Hepatocyte (in vitro differentiated cells): ENCODE measurements at regions not wholly inside any gene's neighbourhood (a gene's known extent, or its start where the extent isn't known, plus 50 kb on each side); places are given as distances from the start of the nearest gene placed in this dataset.
"Not testable (repeated sequence)": the region's sequence is repeated elsewhere in the genome, so short reads cannot be mapped to it uniquely, and the experiment has no call there.

ENCODE experiments used
- DNase-seq: peaks from one replicate; pipeline ENCODE4 v3.0.0-alpha.2; 2016; ENCODE audit warnings: low spot score
- H2AFZ ChIP-seq: fragments of 200-600 bp; sonication (generic); 2 replicates; pipeline ENCODE4 v1.6.0; 2016; ENCODE audit warnings: antibody characterized with exemption, mild to moderate bottlenecking
- H3K27ac ChIP-seq: fragments of 200-600 bp; sonication (generic); 2 replicates; pipeline ENCODE4 v1.5.1; 2016; ENCODE audit warnings: mild to moderate bottlenecking
- H3K27me3 ChIP-seq: fragments of 200-600 bp; sonication (generic); 2 replicates; pipeline ENCODE4 v1.6.1; 2016
- H3K36me3 ChIP-seq: fragments of 200-600 bp; sonication (generic); replicated peaks from 2 replicates; pipeline ENCODE4 v1.5.1; 2016; ENCODE audit warnings: low read depth; ENCODE audit not compliant: insufficient read depth
- H3K4me1 ChIP-seq: fragments of 200-600 bp; sonication (generic); 2 replicates; pipeline ENCODE4 v1.5.1; 2016; ENCODE audit warnings: mild to moderate bottlenecking, moderate library complexity; ENCODE audit not compliant: insufficient read depth
- H3K4me2 ChIP-seq: fragments of 200-600 bp; sonication (generic); 2 replicates; pipeline ENCODE4 v1.6.0; 2016
- H3K4me3 ChIP-seq: fragments of 200-600 bp; sonication (generic); 2 replicates; pipeline ENCODE4 v1.5.1; 2016; ENCODE audit warnings: mild to moderate bottlenecking
- H3K79me2 ChIP-seq: fragments of 200-600 bp; sonication (generic); 2 replicates; pipeline ENCODE4 v1.6.0; 2017; ENCODE audit warnings: mild to moderate bottlenecking
- H3K9me2 ChIP-seq: fragments of 200-600 bp; sonication (generic); replicated peaks from 2 replicates; pipeline ENCODE4 v1.6.0; 2017; ENCODE audit warnings: mild to moderate bottlenecking; ENCODE audit not compliant: insufficient read depth
- H3K9me3 ChIP-seq: fragments of 200-600 bp; sonication (generic); 2 replicates; pipeline ENCODE4 v1.5.1; 2016; ENCODE audit warnings: low read depth, mild to moderate bottlenecking
- H4K20me1 ChIP-seq: fragments of 200-600 bp; sonication (generic); 2 replicates; pipeline ENCODE4 v1.6.0; 2016; ENCODE audit warnings: mild to moderate bottlenecking; ENCODE audit not compliant: insufficient read depth, poor library complexity, severe bottlenecking
- CTCF ChIP-seq: fragments of 200-600 bp; sonication (generic); IDR thresholded peaks from 2 replicates; pipeline ENCODE4 v1.5.1; 2016; ENCODE audit warnings: antibody characterized with exemption, mild to moderate bottlenecking; ENCODE audit not compliant: poor library complexity
- EZH2 ChIP-seq: fragments of 200-600 bp; sonication (generic); IDR thresholded peaks from 2 replicates; pipeline ENCODE4 v1.6.1; 2016; ENCODE audit warnings: antibody characterized with exemption, mild to moderate bottlenecking, borderline replicate concordance
- EZH2phosphoT487 ChIP-seq: fragments of 200-600 bp; sonication (generic); IDR thresholded peaks from one replicate; pipeline ENCODE4 v1.6.1; 2018; ENCODE audit warnings: antibody characterized with exemption, mild to moderate bottlenecking, low read depth, moderate library complexity; ENCODE audit not compliant: unreplicated experiment, severe bottlenecking
- WGBS: methylation state at CpG from one replicate; pipeline ENCODE4 v1.1.6; 2016; ENCODE audit warnings: low lambda C conversion rate; ENCODE audit errors: missing lambda C conversion rate; 5-methylcytosine and 5-hydroxymethylcytosine counted together

- H4K20me1 ChIP-seq, result no peaks in the 10 kb centered on the region
- no peaks in the 10 kb centered on the region for H3K9me3 ChIP-seq
- no peak overlapping the region for H2AFZ ChIP-seq
- WGBS, result 98% methylated on average over 2 of the region's 2 CpGs
- no peaks in the 10 kb centered on the region for H3K79me2 ChIP-seq
- DNase-seq, result no peak
- no peak overlapping the region for H3K4me2 ChIP-seq
- H3K27ac ChIP-seq, result no peak overlapping the region
- no peak overlapping the region for H3K4me3 ChIP-seq
- no peaks in the 10 kb centered on the region for H3K36me3 ChIP-seq
- TF ChIP-seq CTCF (no peak), EZH2phosphoT487 (no peak), EZH2 (no peak)
- H3K4me1 ChIP-seq, result no peaks in the 10 kb centered on the region
- H3K9me2 ChIP-seq, result no peaks in the 10 kb centered on the region
- H3K27me3 ChIP-seq, result no peaks in the 10 kb centered on the region
These were observed 407.5 kb downstream of the SPRY2 start for GRCh38 chr13:79933389-79933788.

- TF ChIP-seq EZH2phosphoT487 (no peak), EZH2 (no peak), CTCF (no peak)
- no peaks in the 10 kb centered on the region for H3K9me3 ChIP-seq
- H3K4me1 ChIP-seq, result no peaks in the 10 kb centered on the region
- no peak for DNase-seq
- H3K4me2 ChIP-seq, result no peak overlapping the region
- no peak overlapping the region for H3K4me3 ChIP-seq
- no peak overlapping the region for H2AFZ ChIP-seq
- no peaks in the 10 kb centered on the region for H4K20me1 ChIP-seq
- 75% methylated on average over 2 of the region's 2 CpGs for WGBS
- no peaks in the 10 kb centered on the region for H3K27me3 ChIP-seq
- H3K36me3 ChIP-seq, result no peaks in the 10 kb centered on the region
- H3K27ac ChIP-seq, result no peak overlapping the region
- H3K9me2 ChIP-seq, result no peaks in the 10 kb centered on the region
- no peaks in the 10 kb centered on the region for H3K79me2 ChIP-seq
These were observed 408.4 kb downstream of the SPRY2 start for GRCh38 chr13:79932556-79932955.

GRCh38 chr13:79923973-79924556, 416.9 kb downstream of the SPRY2 start:
- not testable (repeated sequence) for H3K79me2 ChIP-seq, H3K9me2 ChIP-seq, H3K4me3 ChIP-seq, H4K20me1 ChIP-seq, DNase-seq, H3K4me1 ChIP-seq, H3K27me3 ChIP-seq, H3K36me3 ChIP-seq, H3K27ac ChIP-seq, H3K4me2 ChIP-seq, H2AFZ ChIP-seq, H3K9me3 ChIP-seq
- WGBS, result 96% methylated on average over 1 of the region's 1 CpG

GRCh38 chr13:79919091-79919490, 421.8 kb downstream of the SPRY2 start:
- no peak for DNase-seq
- Histone ChIP-seq H3K79me2 (no peaks in the 10 kb centered on the region), H3K9me3 (peaks cover under 1% of the 10 kb centered on the region), H3K4me2 (no peak overlapping the region), H3K27me3 (no peaks in the 10 kb centered on the region), H3K9me2 (no peaks in the 10 kb centered on the region), H3K4me3 (no peak overlapping the region), H3K36me3 (no peaks in the 10 kb centered on the region), H3K27ac (no peak overlapping the region), H2AFZ (no peak overlapping the region), H3K4me1 (peaks cover 9% of the 10 kb centered on the region), H4K20me1 (no peaks in the 10 kb centered on the region)
- no peak for TF ChIP-seq EZH2phosphoT487
- no peak for TF ChIP-seq EZH2
- TF ChIP-seq CTCF, result no peak
- WGBS, result 54% methylated on average over 2 of the region's 2 CpGs
